Osteocyte (in vitro differentiated cells): ENCODE measurements at regions not wholly inside any gene's neighbourhood (a gene's known extent, or its start where the extent isn't known, plus 50 kb on each side); places are given as distances from the start of the nearest gene placed in this dataset.
"Not testable (repeated sequence)": the region's sequence is repeated elsewhere in the genome, so short reads cannot be mapped to it uniquely, and the experiment has no call there.

Experiments
- DNase-seq: peaks from one replicate; pipeline ENCODE4 v3.0.0; 2021; ENCODE audit warnings: mixed read lengths; ENCODE audit not compliant: unreplicated experiment; ENCODE audit errors: extremely low spot score
- H3K27ac Mint-ChIP-seq: one replicate; pipeline ENCODE4 v1.8.0; 2021; ENCODE audit warnings: mild to moderate bottlenecking, mixed read lengths; ENCODE audit not compliant: unreplicated experiment
- H3K27me3 Mint-ChIP-seq: one replicate; pipeline ENCODE4 v1.8.0; 2021; ENCODE audit warnings: mixed read lengths; ENCODE audit not compliant: unreplicated experiment
- H3K36me3 Mint-ChIP-seq: one replicate; pipeline ENCODE4 v1.8.0; 2021; ENCODE audit warnings: mixed read lengths; ENCODE audit not compliant: unreplicated experiment
- H3K4me1 Mint-ChIP-seq: one replicate; pipeline ENCODE4 v1.8.0; 2021; ENCODE audit warnings: mixed read lengths; ENCODE audit not compliant: unreplicated experiment
- H3K4me3 Mint-ChIP-seq: one replicate; pipeline ENCODE4 v1.8.0; 2021; ENCODE audit warnings: mild to moderate bottlenecking, moderate library complexity, mixed read lengths; ENCODE audit not compliant: unreplicated experiment
- H3K9me3 Mint-ChIP-seq: one replicate; pipeline ENCODE4 v1.8.0; 2021; ENCODE audit warnings: mixed read lengths; ENCODE audit not compliant: unreplicated experiment
- CTCF ChIP-seq: fragments of 200-600 bp; sonication (generic); IDR thresholded peaks from 2 replicates; pipeline ENCODE4 v1.5.0; 2021; ENCODE audit warnings: antibody characterized with exemption, mild to moderate bottlenecking, moderate library complexity

- peaks cover 5% of the 10 kb centered on the region for H3K27me3 Mint-ChIP-seq
- H3K9me3 Mint-ChIP-seq = peaks cover 8% of the 10 kb centered on the region
- TF ChIP-seq CTCF = no peak
- no peak for DNase-seq
- no peaks in the 10 kb centered on the region for H3K4me1 Mint-ChIP-seq
- H3K27ac Mint-ChIP-seq = no peak overlapping the region
- no peak overlapping the region for H3K4me3 Mint-ChIP-seq
- no peaks in the 10 kb centered on the region for H3K36me3 Mint-ChIP-seq
Observed at GRCh38 chr2:238615187-238615586, 188.5 kb downstream of the ASB1 start.

- Mint-ChIP-seq H3K9me3 (no peaks in the 10 kb centered on the region), H3K4me1 (no peaks in the 10 kb centered on the region), H3K27me3 (peaks cover 12% of the 10 kb centered on the region), H3K4me3 (no peak overlapping the region), H3K36me3 (no peaks in the 10 kb centered on the region), H3K27ac (no peak overlapping the region)
- TF ChIP-seq CTCF = no peak
- DNase-seq = no peak
Observed at GRCh38 chr2:238616681-238617080, 190.0 kb downstream of the ASB1 start.

- TF ChIP-seq CTCF = peak; percentile 35
- H3K36me3 Mint-ChIP-seq, DNase-seq: not testable (repeated sequence)
Observed at GRCh38 chr2:238618494-238619283, 192.0 kb downstream of the ASB1 start.

GRCh38 chr2:238627899-238628298 lies 201.2 kb downstream of the ASB1 start:
- DNase-seq = no peak
- Mint-ChIP-seq H3K4me1 (no peaks in the 10 kb centered on the region), H3K27me3 (peaks cover 3% of the 10 kb centered on the region), H3K27ac (no peak overlapping the region), H3K36me3 (no peaks in the 10 kb centered on the region), H3K4me3 (no peak overlapping the region), H3K9me3 (peaks cover 11% of the 10 kb centered on the region)
- no peak for TF ChIP-seq CTCF

More at GRCh38 chr2:238618494-238619283, 192.0 kb downstream of the ASB1 start:
- not testable (repeated sequence) for H3K9me3 Mint-ChIP-seq, H3K27ac Mint-ChIP-seq, H3K4me3 Mint-ChIP-seq, H3K4me1 Mint-ChIP-seq
- peaks cover 17% of the 10 kb centered on the region for H3K27me3 Mint-ChIP-seq

- peak; percentile 56 for DNase-seq
- Mint-ChIP-seq H3K36me3 (no peaks in the 10 kb centered on the region), H3K27ac (no peak overlapping the region), H3K4me1 (no peaks in the 10 kb centered on the region), H3K9me3 (peaks cover 11% of the 10 kb centered on the region), H3K4me3 (no peak overlapping the region), H3K27me3 (peaks cover 3% of the 10 kb centered on the region)
- TF ChIP-seq CTCF = no peak
Observed at GRCh38 chr2:238629064-238629463, 202.3 kb downstream of the ASB1 start.
